Epidermal melanocyte (primary cell): ENCODE measurements at regions not wholly inside any gene's neighbourhood (a gene's known extent, or its start where the extent isn't known, plus 50 kb on each side); places are given as distances from the start of the nearest gene placed in this dataset.
A peak's percentile ranks its signal among the peaks of the same experiment; 100 is the strongest.

Experiments
- DNase-seq: peaks from one replicate; pipeline ENCODE4 v3.0.0; 2011; ENCODE audit warnings: low spot score; ENCODE audit not compliant: insufficient read length

- no peak for DNase-seq
Measured at GRCh38 chr2:121860033-121860757, 104.7 kb downstream of the TSN start.

GRCh38 chr2:121860758-121861227, 105.3 kb downstream of the TSN start:
- no peak for DNase-seq

GRCh38 chr2:121862286-121862685, 106.8 kb downstream of the TSN start:
- no peak for DNase-seq

- DNase-seq, result no peak
Measured at GRCh38 chr2:121865914-121866313, 110.5 kb downstream of the TSN start.

- DNase-seq, result no peak
Measured at GRCh38 chr2:121866789-121867188, 111.3 kb downstream of the TSN start.

GRCh38 chr2:121868652-121869051, 113.2 kb downstream of the TSN start:
- no peak for DNase-seq

- no peak for DNase-seq
Measured at GRCh38 chr2:121869363-121869762, 113.9 kb downstream of the TSN start.

- no peak for DNase-seq
Measured at GRCh38 chr2:121869873-121870272, 114.4 kb downstream of the TSN start.

GRCh38 chr2:121872651-121873050, 117.2 kb downstream of the TSN start:
- DNase-seq, result no peak

GRCh38 chr2:121873864-121874263, 118.4 kb downstream of the TSN start:
- DNase-seq, result no peak

- no peak for DNase-seq
Measured at GRCh38 chr2:121875585-121876185, 120.2 kb downstream of the TSN start.

- DNase-seq, result no peak
Measured at GRCh38 chr2:121877366-121877765, 121.9 kb downstream of the TSN start.

GRCh38 chr2:121880283-121880682, 124.8 kb downstream of the TSN start:
- no peak for DNase-seq

GRCh38 chr2:121881038-121881437, 125.6 kb downstream of the TSN start:
- DNase-seq, result no peak

GRCh38 chr2:121881950-121882349, 126.5 kb downstream of the TSN start:
- DNase-seq, result no peak

- DNase-seq, result no peak
Measured at GRCh38 chr2:121884078-121884477, 128.6 kb downstream of the TSN start.

- peak; percentile 91 for DNase-seq
Measured at GRCh38 chr2:121884511-121884921, 129.1 kb downstream of the TSN start.

- no peak for DNase-seq
Measured at GRCh38 chr2:121886059-121886458, 130.6 kb downstream of the TSN start.

- DNase-seq, result no peak
Measured at GRCh38 chr2:121887513-121888188, 132.2 kb downstream of the TSN start.

- no peak for DNase-seq
Measured at GRCh38 chr2:121888189-121888557, 132.7 kb downstream of the TSN start.

- DNase-seq, result no peak
Measured at GRCh38 chr2:121890041-121890440, 134.6 kb downstream of the TSN start.

GRCh38 chr2:121895723-121896571, 140.5 kb downstream of the TSN start:
- no peak for DNase-seq
